ENCODE measurements at regions not wholly inside any gene's neighbourhood (a gene's known extent, or its start where the extent isn't known, plus 50 kb on each side); places are given as distances from the start of the nearest gene placed in this dataset.
A peak's percentile ranks its signal among the peaks of the same experiment; 100 is the strongest.

DNA sequence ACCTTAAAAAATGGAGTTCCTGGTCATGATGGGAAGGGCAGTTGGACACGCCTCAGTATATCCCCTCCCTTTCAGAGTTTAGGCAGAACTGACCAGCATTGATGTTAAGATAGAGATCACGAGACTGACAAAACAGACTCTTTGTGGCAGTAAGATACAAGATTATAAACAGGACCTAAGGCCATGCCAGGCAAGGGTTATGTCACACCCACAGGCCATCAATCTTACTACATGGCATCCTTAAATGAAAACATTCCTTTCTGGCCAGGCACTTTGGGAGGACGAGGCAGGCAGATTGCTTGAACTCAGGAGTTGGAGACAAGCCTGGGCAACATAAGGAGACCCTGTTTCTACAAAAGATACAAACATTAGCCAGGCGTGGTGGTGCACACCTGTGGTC lies 129.3 kb upstream of the MLN start:
- Histone ChIP-seq H2AFZ (ENCODE audit: low read length) (no peak overlapping the region), H3K4me2 (ENCODE audit: extremely low read depth, insufficient read depth, low read length) (no peak overlapping the region), H3K4me3 (replicated peaks in 1 of 4; ENCODE audit: control extremely low read depth in 1 of 4, insufficient read depth in 1 of 4, low read depth in 3 of 4, low read length in 4 of 4) (no peak overlapping the region), H3K27ac (ENCODE audit: insufficient read depth, low read length) (no peak overlapping the region), H3K27me3 (ENCODE audit: control insufficient read depth, insufficient read depth, low read length) (peaks cover 18% of the 10 kb centered on the region), H3K9ac (ENCODE audit: insufficient read depth, low read length) (no peak overlapping the region), H3K79me2 (ENCODE audit: control insufficient read depth, insufficient read depth, low read length) (no peaks in the 10 kb centered on the region), H3K4me1 (ENCODE audit: control insufficient read depth, extremely low read depth, insufficient read depth, low read length) (no peaks in the 10 kb centered on the region), H3K9me3 (ENCODE audit: control insufficient read depth, insufficient read depth, low read depth, low read length) (no peaks in the 10 kb centered on the region), H3K36me3 (ENCODE audit: control insufficient read depth, insufficient read depth, low read length) (no peaks in the 10 kb centered on the region), H4K20me1 (ENCODE audit: control insufficient read depth, extremely low read depth, insufficient read depth, low read length) (no peaks in the 10 kb centered on the region)
- DNase-seq (ENCODE audit: low read depth in 2 of 2): no peak
- TF ChIP-seq EZH2 (IDR thresholded peaks at IDR 0.05; ENCODE audit: low read length, missing control alignments) (no peak), CTCF (conservative IDR thresholded peaks at IDR 0.05 in 1 of 2, IDR thresholded peaks at IDR 0.05 in 1 of 2; ENCODE audit: low read depth in 1 of 2, low read length in 2 of 2) (no peak)

- Histone ChIP-seq H3K4me1 (ENCODE audit: control insufficient read depth, extremely low read depth, insufficient read depth, low read length) (no peaks in the 10 kb centered on the region), H3K4me3 (replicated peaks in 1 of 4; ENCODE audit: control extremely low read depth in 1 of 4, insufficient read depth in 1 of 4, low read depth in 3 of 4, low read length in 4 of 4) (no peak overlapping the region), H3K36me3 (ENCODE audit: control insufficient read depth, insufficient read depth, low read length) (no peaks in the 10 kb centered on the region), H3K9me3 (ENCODE audit: control insufficient read depth, insufficient read depth, low read depth, low read length) (no peaks in the 10 kb centered on the region), H4K20me1 (ENCODE audit: control insufficient read depth, extremely low read depth, insufficient read depth, low read length) (no peaks in the 10 kb centered on the region), H3K4me2 (ENCODE audit: extremely low read depth, insufficient read depth, low read length) (no peak overlapping the region), H3K27me3 (ENCODE audit: control insufficient read depth, insufficient read depth, low read length) (peaks cover 16% of the 10 kb centered on the region), H2AFZ (ENCODE audit: low read length) (no peak overlapping the region), H3K27ac (ENCODE audit: insufficient read depth, low read length) (no peak overlapping the region), H3K79me2 (ENCODE audit: control insufficient read depth, insufficient read depth, low read length) (no peaks in the 10 kb centered on the region), H3K9ac (ENCODE audit: insufficient read depth, low read length) (no peak overlapping the region)
- DNase-seq (ENCODE audit: low read depth in 2 of 2): no peak
- no peak for TF ChIP-seq EZH2 (IDR thresholded peaks at IDR 0.05; ENCODE audit: low read length, missing control alignments)
- no peak for TF ChIP-seq CTCF (conservative IDR thresholded peaks at IDR 0.05 in 1 of 2, IDR thresholded peaks at IDR 0.05 in 1 of 2; ENCODE audit: low read depth in 1 of 2, low read length in 2 of 2)
Measured at GRCh38 chr6:33931799-33932198, 128.0 kb upstream of the MLN start.

- no peak overlapping the region for H3K27ac ChIP-seq (ENCODE audit: insufficient read depth, low read length)
Measured at GRCh38 chr6:33929575-33930288, 125.9 kb upstream of the MLN start.

More at GRCh38 chr6:33929575-33930288, 125.9 kb upstream of the MLN start:
- Histone ChIP-seq H3K79me2 (ENCODE audit: control insufficient read depth, insufficient read depth, low read length) (no peaks in the 10 kb centered on the region), H3K4me3 (replicated peaks in 1 of 4; ENCODE audit: control extremely low read depth in 1 of 4, insufficient read depth in 1 of 4, low read depth in 3 of 4, low read length in 4 of 4) (no peak overlapping the region), H4K20me1 (ENCODE audit: control insufficient read depth, extremely low read depth, insufficient read depth, low read length) (no peaks in the 10 kb centered on the region), H3K27me3 (ENCODE audit: control insufficient read depth, insufficient read depth, low read length) (peaks cover 9% of the 10 kb centered on the region), H3K36me3 (ENCODE audit: control insufficient read depth, insufficient read depth, low read length) (no peaks in the 10 kb centered on the region), H3K9ac (ENCODE audit: insufficient read depth, low read length) (no peak overlapping the region), H3K4me2 (ENCODE audit: extremely low read depth, insufficient read depth, low read length) (no peak overlapping the region), H3K9me3 (ENCODE audit: control insufficient read depth, insufficient read depth, low read depth, low read length) (no peaks in the 10 kb centered on the region), H3K4me1 (ENCODE audit: control insufficient read depth, extremely low read depth, insufficient read depth, low read length) (no peaks in the 10 kb centered on the region), H2AFZ (ENCODE audit: low read length) (no peak overlapping the region)
- TF ChIP-seq EZH2 (IDR thresholded peaks at IDR 0.05; ENCODE audit: low read length, missing control alignments) (no peak), CTCF (conservative IDR thresholded peaks at IDR 0.05 in 1 of 2, IDR thresholded peaks at IDR 0.05 in 1 of 2; ENCODE audit: low read depth in 1 of 2, low read length in 2 of 2) (no peak)
- DNase-seq (ENCODE audit: low read depth in 2 of 2): peak in 1 of 2 donors; percentile 5

All from fibroblast of lung (primary cell).